GM19397 (cell line): ENCODE measurements at regions not wholly inside any gene's neighbourhood (a gene's known extent, or its start where the extent isn't known, plus 50 kb on each side); places are given as distances from the start of the nearest gene placed in this dataset.

Experiments used
- ATAC-seq: cut with Tn5 transposase; IDR thresholded peaks from one replicate; pipeline ENCODE4 v1.9.1; 2021; ENCODE audit warnings: mild to moderate bottlenecking, moderate library complexity; ENCODE audit not compliant: unreplicated experiment

GRCh38 chr4:181151856-181152255, 1091.3 kb upstream of the TENM3 start:
- no peak for ATAC-seq

- ATAC-seq = no peak
Measured at GRCh38 chr4:181157647-181158046, 1085.6 kb upstream of the TENM3 start.

GRCh38 chr4:181158971-181159370, 1084.2 kb upstream of the TENM3 start:
- no peak for ATAC-seq

GRCh38 chr4:181161669-181162068, 1081.5 kb upstream of the TENM3 start:
- no peak for ATAC-seq

GRCh38 chr4:181162266-181162665, 1080.9 kb upstream of the TENM3 start:
- ATAC-seq = no peak

GRCh38 chr4:181162676-181163075, 1080.5 kb upstream of the TENM3 start:
- ATAC-seq = no peak

GRCh38 chr4:181166742-181167399, 1076.3 kb upstream of the TENM3 start:
- no peak for ATAC-seq

GRCh38 chr4:181168011-181168805, 1075.0 kb upstream of the TENM3 start:
- ATAC-seq = no peak

GRCh38 chr4:181173046-181173445, 1070.2 kb upstream of the TENM3 start:
- ATAC-seq = no peak

GRCh38 chr4:181176306-181176705, 1066.9 kb upstream of the TENM3 start:
- ATAC-seq = no peak

GRCh38 chr4:181181331-181181730, 1061.9 kb upstream of the TENM3 start:
- no peak for ATAC-seq

GRCh38 chr4:181189751-181190150, 1053.5 kb upstream of the TENM3 start:
- ATAC-seq = no peak

- no peak for ATAC-seq
Measured at GRCh38 chr4:181193131-181193930, 1049.9 kb upstream of the TENM3 start.

- ATAC-seq = no peak
Measured at GRCh38 chr4:181194096-181194495, 1049.1 kb upstream of the TENM3 start.

GRCh38 chr4:181200076-181200475, 1043.1 kb upstream of the TENM3 start:
- ATAC-seq = no peak

GRCh38 chr4:181202240-181202639, 1041.0 kb upstream of the TENM3 start:
- ATAC-seq = no peak

- no peak for ATAC-seq
Measured at GRCh38 chr4:181204109-181204508, 1039.1 kb upstream of the TENM3 start.

GRCh38 chr4:181213551-181213950, 1029.7 kb upstream of the TENM3 start:
- ATAC-seq = no peak

- ATAC-seq = no peak
Measured at GRCh38 chr4:181216501-181216900, 1026.7 kb upstream of the TENM3 start.

- ATAC-seq = no peak
Measured at GRCh38 chr4:181219783-181220416, 1023.3 kb upstream of the TENM3 start.

- no peak for ATAC-seq
Measured at GRCh38 chr4:181224852-181225251, 1018.4 kb upstream of the TENM3 start.
